WERI-Rb-1 (cell line): ENCODE measurements at regions not wholly inside any gene's neighbourhood (a gene's known extent, or its start where the extent isn't known, plus 50 kb on each side); places are given as distances from the start of the nearest gene placed in this dataset.

ENCODE experiments used
- DNase-seq: peaks from one replicate; pipeline ENCODE4 v3.0.0-alpha.2; 2020
- H3K27ac ChIP-seq: fragments of 250-450 bp; sonication (Bioruptor Pico); 2 replicates; pipeline ENCODE4 v1.5.1; 2020; ENCODE audit warnings: mild to moderate bottlenecking, moderate library complexity
- H3K27me3 ChIP-seq: fragments of 250-450 bp; sonication (Bioruptor Pico); 2 replicates; pipeline ENCODE4 v1.5.1; 2021; ENCODE audit warnings: mild to moderate bottlenecking, low read depth, moderate library complexity; ENCODE audit not compliant: insufficient read depth, severe bottlenecking
- H3K36me3 ChIP-seq: fragments of 250-450 bp; sonication (Bioruptor Pico); 2 replicates; pipeline ENCODE4 v1.5.1; 2020; ENCODE audit warnings: mild to moderate bottlenecking, moderate library complexity
- H3K4me3 ChIP-seq: 2 replicates; pipeline ENCODE4 v1.5.1; 2011; ENCODE audit warnings: low read depth, mild to moderate bottlenecking, control low read depth, low read length
- H3K9me3 ChIP-seq: fragments of 250-450 bp; sonication (Bioruptor Pico); 2 replicates; pipeline ENCODE4 v1.5.1; 2021; ENCODE audit warnings: mild to moderate bottlenecking, moderate library complexity; ENCODE audit not compliant: severe bottlenecking
- CTCF ChIP-seq: IDR thresholded peaks from 2 replicates; pipeline ENCODE4 v1.5.1; 2011; ENCODE audit warnings: low read depth, mild to moderate bottlenecking, control low read depth, inconsistent platforms, low read length

GRCh38 chr14:38110258-38110657, 97.4 kb upstream of the SSTR1 start:
- Histone ChIP-seq H3K27ac (no peak overlapping the region), H3K27me3 (peaks cover 5% of the 10 kb centered on the region), H3K4me3 (no peak overlapping the region), H3K9me3 (no peaks in the 10 kb centered on the region), H3K36me3 (no peaks in the 10 kb centered on the region)
- TF ChIP-seq CTCF = no peak
- DNase-seq = no peak

- no peaks in the 10 kb centered on the region for H3K36me3 ChIP-seq
- no peak for TF ChIP-seq CTCF
- no peak for DNase-seq
Observed at GRCh38 chr14:38111046-38111445, 96.7 kb upstream of the SSTR1 start.

GRCh38 chr14:38113546-38113945, 94.2 kb upstream of the SSTR1 start:
- H3K4me3 ChIP-seq = no peak overlapping the region
- DNase-seq = no peak
- no peaks in the 10 kb centered on the region for H3K27me3 ChIP-seq
- H3K36me3 ChIP-seq = no peaks in the 10 kb centered on the region
- H3K27ac ChIP-seq = no peak overlapping the region
- H3K9me3 ChIP-seq = no peaks in the 10 kb centered on the region
- no peak for TF ChIP-seq CTCF

More at GRCh38 chr14:38111046-38111445, 96.7 kb upstream of the SSTR1 start:
- H3K4me3 ChIP-seq = no peak overlapping the region
- H3K9me3 ChIP-seq = no peaks in the 10 kb centered on the region
- no peak overlapping the region for H3K27ac ChIP-seq
- peaks cover 5% of the 10 kb centered on the region for H3K27me3 ChIP-seq

- TF ChIP-seq CTCF = no peak
- DNase-seq = no peak
- Histone ChIP-seq H3K4me3 (no peak overlapping the region), H3K9me3 (no peaks in the 10 kb centered on the region), H3K36me3 (no peaks in the 10 kb centered on the region), H3K27me3 (peaks cover 4% of the 10 kb centered on the region), H3K27ac (no peak overlapping the region)
Observed at GRCh38 chr14:38116895-38117294, 90.8 kb upstream of the SSTR1 start.

- Histone ChIP-seq H3K36me3 (no peaks in the 10 kb centered on the region), H3K27ac (no peak overlapping the region)
- DNase-seq = no peak
Observed at GRCh38 chr14:38120109-38120508, 87.6 kb upstream of the SSTR1 start.

More at GRCh38 chr14:38120109-38120508, 87.6 kb upstream of the SSTR1 start:
- Histone ChIP-seq H3K27me3 (peaks cover 10% of the 10 kb centered on the region), H3K9me3 (no peaks in the 10 kb centered on the region), H3K4me3 (no peak overlapping the region)
- TF ChIP-seq CTCF = no peak
